ENCODE measurements at regions not wholly inside any gene's neighbourhood (a gene's known extent, or its start where the extent isn't known, plus 50 kb on each side); places are given as distances from the start of the nearest gene placed in this dataset.
"Not testable (repeated sequence)": the region's sequence is repeated elsewhere in the genome, so short reads cannot be mapped to it uniquely, and the experiment has no call there.

- DNase-seq: no peak
Observed at GRCh38 chr7:27419581-27420177, 177.1 kb downstream of the EVX1 start.

- DNase-seq: no peak
Observed at GRCh38 chr7:27420702-27421101, 178.1 kb downstream of the EVX1 start.

- DNase-seq: no peak
Observed at GRCh38 chr7:27423290-27423689, 180.7 kb downstream of the EVX1 start.

GRCh38 chr7:27423821-27424220, 181.2 kb downstream of the EVX1 start:
- DNase-seq: no peak

GRCh38 chr7:27424231-27424630, 181.6 kb downstream of the EVX1 start:
- no peak for DNase-seq

- no peak for DNase-seq
Observed at GRCh38 chr7:27424749-27425148, 182.1 kb downstream of the EVX1 start.

GRCh38 chr7:27427416-27427815, 184.8 kb downstream of the EVX1 start:
- no peak for DNase-seq

GRCh38 chr7:27430105-27430504, 187.5 kb downstream of the EVX1 start:
- no peak for DNase-seq

- no peak for DNase-seq
Observed at GRCh38 chr7:27431465-27431864, 188.9 kb downstream of the EVX1 start.

GRCh38 chr7:27433581-27433980, 191.0 kb downstream of the EVX1 start:
- no peak for DNase-seq

- DNase-seq: no peak
Observed at GRCh38 chr7:27434756-27435400, 192.3 kb downstream of the EVX1 start.

- no peak for DNase-seq
Observed at GRCh38 chr7:27435461-27435860, 192.9 kb downstream of the EVX1 start.

- no peak for DNase-seq
Observed at GRCh38 chr7:27438881-27439589, 196.4 kb downstream of the EVX1 start.

GRCh38 chr7:27442455-27442854, 199.9 kb downstream of the EVX1 start:
- no peak for DNase-seq

GRCh38 chr7:27449046-27449445, 206.4 kb downstream of the EVX1 start:
- not testable (repeated sequence) for DNase-seq

- no peak for DNase-seq
Observed at GRCh38 chr7:27453702-27454405, 208.8 kb downstream of the HIBADH start.

GRCh38 chr7:27457120-27457519, 205.6 kb downstream of the HIBADH start:
- DNase-seq: not testable (repeated sequence)

GRCh38 chr7:27457603-27458565, 204.8 kb downstream of the HIBADH start:
- DNase-seq: not testable (repeated sequence)

- no peak for DNase-seq
Observed at GRCh38 chr7:27459021-27459730, 203.5 kb downstream of the HIBADH start.

GRCh38 chr7:27459731-27460053, 203.0 kb downstream of the HIBADH start:
- DNase-seq: no peak

GRCh38 chr7:27462575-27463270, 200.0 kb downstream of the HIBADH start:
- no peak for DNase-seq
